MM.1S (cell line): ENCODE measurements at regions not wholly inside any gene's neighbourhood (a gene's known extent, or its start where the extent isn't known, plus 50 kb on each side); places are given as distances from the start of the nearest gene placed in this dataset.

Experiments
- DNase-seq: peaks from one replicate; pipeline ENCODE4 v3.0.0-alpha.2; 2015
- H2AFZ ChIP-seq: fragments of 300-600 bp; sonication (generic); 2 replicates; pipeline ENCODE4 v1.6.0; 2016; ENCODE audit warnings: antibody characterized with exemption, low read length
- H3F3A ChIP-seq: fragments of 300-600 bp; sonication (generic); 2 replicates; pipeline ENCODE4 v1.6.1; 2016; ENCODE audit warnings: mild to moderate bottlenecking, antibody characterized with exemption, low read length, moderate library complexity, mixed read lengths; ENCODE audit not compliant: insufficient read depth
- H3K27ac ChIP-seq: fragments of 300-600 bp; sonication (generic); 2 replicates; pipeline ENCODE4 v1.5.1; 2016; ENCODE audit warnings: mild to moderate bottlenecking, low read length
- H3K27me3 ChIP-seq: fragments of 300-600 bp; sonication (generic); replicated peaks from 2 replicates; pipeline ENCODE4 v1.6.0; 2016; ENCODE audit warnings: low read length; ENCODE audit not compliant: insufficient read depth
- H3K36me3 ChIP-seq: fragments of 300-600 bp; sonication (generic); replicated peaks from 2 replicates; pipeline ENCODE4 v1.6.1; 2016; ENCODE audit warnings: mild to moderate bottlenecking, low read length, mixed read lengths; ENCODE audit not compliant: insufficient read depth
- H3K4me1 ChIP-seq: fragments of 300-600 bp; sonication (generic); 2 replicates; pipeline ENCODE4 v1.6.1; 2016; ENCODE audit warnings: low read length, mixed read lengths
- H3K4me2 ChIP-seq: fragments of 300-600 bp; sonication (generic); 2 replicates; pipeline ENCODE4 v1.6.0; 2016; ENCODE audit warnings: low read depth, low read length
- H3K4me3 ChIP-seq: fragments of 300-600 bp; sonication (generic); 2 replicates; pipeline ENCODE4 v1.5.1; 2016; ENCODE audit warnings: low read length, mixed read lengths
- H3K79me2 ChIP-seq: fragments of 300-600 bp; sonication (generic); 2 replicates; pipeline ENCODE4 v1.6.1; 2016; ENCODE audit warnings: mixed run types, low read length, mixed read lengths
- H3K9ac ChIP-seq: fragments of 300-600 bp; sonication (generic); 2 replicates; pipeline ENCODE4 v1.6.1; 2016; ENCODE audit warnings: low read length, mixed read lengths
- H3K9me2 ChIP-seq: fragments of 300-600 bp; sonication (generic); replicated peaks from 2 replicates; pipeline ENCODE4 v1.6.1; 2016; ENCODE audit warnings: mild to moderate bottlenecking, low read length, mixed read lengths; ENCODE audit not compliant: insufficient read depth
- H3K9me3 ChIP-seq: fragments of 300-600 bp; sonication (generic); replicated peaks from 2 replicates; pipeline ENCODE4 v1.6.1; 2016; ENCODE audit warnings: mild to moderate bottlenecking, low read length, mixed read lengths; ENCODE audit not compliant: insufficient read depth
- H4K20me1 ChIP-seq: fragments of 300-600 bp; sonication (generic); 2 replicates; pipeline ENCODE4 v1.6.1; 2016; ENCODE audit warnings: mild to moderate bottlenecking, low read length, moderate library complexity, mixed read lengths; ENCODE audit not compliant: insufficient read depth
- EZH2 ChIP-seq: fragments of 300-600 bp; sonication (generic); optimal IDR thresholded peaks from 2 replicates; pipeline ENCODE3; 2017; ENCODE audit warnings: low read depth, mild to moderate bottlenecking, antibody characterized with exemption, low read length, mixed read lengths
- EZH2phosphoT487 ChIP-seq: fragments of 300-600 bp; sonication (generic); IDR thresholded peaks from 2 replicates; pipeline ENCODE4 v1.6.1; 2018; ENCODE audit warnings: antibody characterized with exemption, low read length
- TF ChIP-seq, protein P1 (sequence below): fragments of 300-600 bp; sonication (generic); IDR thresholded peaks from 2 replicates; pipeline ENCODE4 v1.5.1; 2016; ENCODE audit warnings: antibody characterized with exemption, low read length, mixed read lengths

DNA sequence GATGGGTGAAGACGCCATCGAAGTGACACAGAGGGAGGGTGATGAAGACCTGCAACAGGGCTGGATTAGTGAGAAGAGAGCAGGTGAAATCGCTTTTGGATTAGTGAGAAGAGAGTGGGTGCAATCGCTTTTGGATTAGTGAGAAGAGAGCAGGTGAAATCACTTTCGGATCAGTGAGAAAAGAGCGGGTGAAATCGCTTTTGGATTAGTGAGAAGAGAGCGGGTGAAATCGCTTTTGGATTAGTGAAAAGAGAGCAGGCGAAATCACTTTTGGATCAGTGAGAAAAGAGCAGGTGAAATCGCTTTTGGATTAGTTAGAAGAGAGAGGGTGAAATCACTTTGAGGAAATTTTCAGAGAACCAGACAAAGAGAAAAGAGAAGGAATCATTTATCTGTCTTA is 67.2 kb upstream of the TRIO start:
- no peaks in the 10 kb centered on the region for H3K4me1 ChIP-seq
- H3K36me3 ChIP-seq, result no peaks in the 10 kb centered on the region
- H3K9ac ChIP-seq, result no peak overlapping the region
- TF ChIP-seq EZH2phosphoT487 (no peak), EZH2 (no peak)
- TF ChIP-seq, protein P1, sequence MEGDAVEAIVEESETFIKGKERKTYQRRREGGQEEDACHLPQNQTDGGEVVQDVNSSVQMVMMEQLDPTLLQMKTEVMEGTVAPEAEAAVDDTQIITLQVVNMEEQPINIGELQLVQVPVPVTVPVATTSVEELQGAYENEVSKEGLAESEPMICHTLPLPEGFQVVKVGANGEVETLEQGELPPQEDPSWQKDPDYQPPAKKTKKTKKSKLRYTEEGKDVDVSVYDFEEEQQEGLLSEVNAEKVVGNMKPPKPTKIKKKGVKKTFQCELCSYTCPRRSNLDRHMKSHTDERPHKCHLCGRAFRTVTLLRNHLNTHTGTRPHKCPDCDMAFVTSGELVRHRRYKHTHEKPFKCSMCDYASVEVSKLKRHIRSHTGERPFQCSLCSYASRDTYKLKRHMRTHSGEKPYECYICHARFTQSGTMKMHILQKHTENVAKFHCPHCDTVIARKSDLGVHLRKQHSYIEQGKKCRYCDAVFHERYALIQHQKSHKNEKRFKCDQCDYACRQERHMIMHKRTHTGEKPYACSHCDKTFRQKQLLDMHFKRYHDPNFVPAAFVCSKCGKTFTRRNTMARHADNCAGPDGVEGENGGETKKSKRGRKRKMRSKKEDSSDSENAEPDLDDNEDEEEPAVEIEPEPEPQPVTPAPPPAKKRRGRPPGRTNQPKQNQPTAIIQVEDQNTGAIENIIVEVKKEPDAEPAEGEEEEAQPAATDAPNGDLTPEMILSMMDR, result no peak
- H3F3A ChIP-seq, result no peaks in the 10 kb centered on the region
- H4K20me1 ChIP-seq, result no peaks in the 10 kb centered on the region
- DNase-seq, result no peak
- H3K4me3 ChIP-seq, result no peak overlapping the region
- no peaks in the 10 kb centered on the region for H3K27me3 ChIP-seq
- no peaks in the 10 kb centered on the region for H3K9me2 ChIP-seq
- H3K4me2 ChIP-seq, result no peak overlapping the region
- H3K27ac ChIP-seq, result no peak overlapping the region
- no peaks in the 10 kb centered on the region for H3K79me2 ChIP-seq
- no peak overlapping the region for H2AFZ ChIP-seq
- no peaks in the 10 kb centered on the region for H3K9me3 ChIP-seq

DNA sequence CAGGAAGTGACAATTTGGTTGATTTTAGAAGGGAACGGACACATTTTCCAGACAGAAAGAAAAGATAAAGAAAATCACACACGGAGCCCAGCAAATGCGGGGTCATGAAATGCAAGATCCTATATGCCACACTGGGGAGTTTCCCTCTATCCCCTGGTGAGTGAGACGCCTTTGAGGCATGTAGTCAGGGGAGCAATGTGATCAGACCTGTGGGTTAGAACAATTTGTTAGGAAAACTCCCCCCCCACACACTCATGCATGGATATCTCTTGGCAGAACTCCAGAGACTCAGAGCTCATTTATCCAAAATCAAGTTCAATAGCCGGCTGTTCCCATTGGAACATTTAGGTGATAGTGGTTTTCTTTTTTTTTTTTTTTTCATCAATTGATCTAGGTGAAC is 71.7 kb upstream of the TRIO start:
- no peak overlapping the region for H3K27ac ChIP-seq
- H4K20me1 ChIP-seq, result no peaks in the 10 kb centered on the region
- H3K9ac ChIP-seq, result no peak overlapping the region
- no peak overlapping the region for H2AFZ ChIP-seq
- H3K27me3 ChIP-seq, result no peaks in the 10 kb centered on the region
- no peaks in the 10 kb centered on the region for H3K9me2 ChIP-seq
- H3K36me3 ChIP-seq, result no peaks in the 10 kb centered on the region
- no peaks in the 10 kb centered on the region for H3F3A ChIP-seq
- H3K79me2 ChIP-seq, result no peaks in the 10 kb centered on the region
- no peak overlapping the region for H3K4me3 ChIP-seq
- DNase-seq, result no peak
- TF ChIP-seq EZH2phosphoT487, result no peak
- TF ChIP-seq, protein P1, result no peak
- TF ChIP-seq EZH2, result no peak
- H3K4me1 ChIP-seq, result no peaks in the 10 kb centered on the region
- H3K9me3 ChIP-seq, result no peaks in the 10 kb centered on the region
- no peak overlapping the region for H3K4me2 ChIP-seq

DNA sequence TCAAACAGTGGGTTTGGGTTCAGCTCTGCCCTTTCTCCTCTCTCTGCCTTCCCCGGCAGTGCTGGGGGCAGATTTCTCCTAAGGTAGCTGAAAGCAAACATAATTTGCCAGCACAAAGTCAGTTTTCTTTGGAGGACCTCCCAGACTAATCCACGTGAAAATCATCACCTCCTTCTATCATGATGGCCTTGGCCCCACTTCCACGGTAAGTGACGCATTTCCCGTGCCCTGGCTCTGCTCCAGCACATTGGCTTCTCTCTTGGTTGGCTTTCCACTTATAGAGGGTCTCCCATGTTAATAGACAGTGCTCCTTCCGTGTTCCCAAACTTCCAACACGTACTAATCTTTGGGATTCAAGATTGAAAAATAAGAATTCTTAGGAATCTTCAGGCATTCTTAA is 74.1 kb upstream of the TRIO start:
- no peak overlapping the region for H3K9ac ChIP-seq
- no peak overlapping the region for H3K4me3 ChIP-seq
- no peaks in the 10 kb centered on the region for H3K27me3 ChIP-seq
- H3K4me1 ChIP-seq, result no peaks in the 10 kb centered on the region
- H3F3A ChIP-seq, result no peaks in the 10 kb centered on the region
- no peaks in the 10 kb centered on the region for H3K9me2 ChIP-seq
- DNase-seq, result no peak
- H4K20me1 ChIP-seq, result no peaks in the 10 kb centered on the region
- H2AFZ ChIP-seq, result no peak overlapping the region
- H3K79me2 ChIP-seq, result no peaks in the 10 kb centered on the region
- no peaks in the 10 kb centered on the region for H3K9me3 ChIP-seq
- no peaks in the 10 kb centered on the region for H3K36me3 ChIP-seq
- H3K4me2 ChIP-seq, result no peak overlapping the region
- TF ChIP-seq, protein P1, result no peak
- TF ChIP-seq EZH2, result no peak
- no peak for TF ChIP-seq EZH2phosphoT487
- no peak overlapping the region for H3K27ac ChIP-seq

DNA sequence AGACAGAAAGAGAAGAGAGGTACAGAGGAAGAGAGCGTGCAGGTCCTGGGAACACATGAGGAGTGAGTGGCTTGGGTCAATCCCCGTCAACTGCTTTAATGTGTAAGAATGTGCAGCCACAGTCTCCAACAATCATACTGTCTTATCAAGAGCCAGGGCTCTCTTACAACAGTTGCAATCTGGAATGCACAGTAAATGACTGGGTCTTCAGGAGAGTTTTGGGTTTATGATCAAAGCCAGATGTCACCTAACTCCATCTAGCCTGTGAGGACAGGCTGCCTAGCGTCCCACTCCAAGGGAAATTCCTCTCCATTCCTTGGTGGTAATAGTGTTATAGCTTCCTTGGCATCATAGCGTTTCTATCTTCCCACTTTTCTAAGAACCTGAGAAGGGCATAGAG is 75.0 kb upstream of the TRIO start:
- H3K27ac ChIP-seq, result no peak overlapping the region
- H3K36me3 ChIP-seq, result no peaks in the 10 kb centered on the region
- no peaks in the 10 kb centered on the region for H3F3A ChIP-seq
- H2AFZ ChIP-seq, result no peak overlapping the region
- TF ChIP-seq EZH2phosphoT487 (no peak), EZH2 (no peak)
- TF ChIP-seq, protein P1, result no peak
- H3K9me3 ChIP-seq, result no peaks in the 10 kb centered on the region
- H4K20me1 ChIP-seq, result no peaks in the 10 kb centered on the region
- H3K27me3 ChIP-seq, result no peaks in the 10 kb centered on the region
- no peak overlapping the region for H3K9ac ChIP-seq
- no peak overlapping the region for H3K4me2 ChIP-seq
- DNase-seq, result no peak
- H3K4me1 ChIP-seq, result no peaks in the 10 kb centered on the region
- H3K9me2 ChIP-seq, result no peaks in the 10 kb centered on the region
- H3K79me2 ChIP-seq, result no peaks in the 10 kb centered on the region
- no peak overlapping the region for H3K4me3 ChIP-seq
